Thyroid gland (tissue), 4 donors: ENCODE measurements at regions not wholly inside any gene's neighbourhood (a gene's known extent, or its start where the extent isn't known, plus 50 kb on each side); places are given as distances from the start of the nearest gene placed in this dataset.

Source experiments
- CTCF ChIP-seq, 6 experiments: fragments of 200-600 bp in 3 of 6; fragments of 450-650 bp in 3 of 6; sonication (generic) in 3 of 6; IDR thresholded peaks; one replicate each; pipeline ENCODE4 v1.5.1; 2016 to 2019; ENCODE audit warnings: antibody characterized with exemption in 6 of 6, mild to moderate bottlenecking in 2 of 6, inconsistent platforms in 1 of 6, moderate library complexity in 1 of 6
- POLR2A ChIP-seq, 2 donors: fragments of 450-650 bp; IDR thresholded peaks; one replicate each; pipeline ENCODE4 v1.6.1; 2017; ENCODE audit warnings: antibody characterized with exemption in 2 of 2, mild to moderate bottlenecking in 2 of 2, moderate library complexity in 1 of 2

DNA sequence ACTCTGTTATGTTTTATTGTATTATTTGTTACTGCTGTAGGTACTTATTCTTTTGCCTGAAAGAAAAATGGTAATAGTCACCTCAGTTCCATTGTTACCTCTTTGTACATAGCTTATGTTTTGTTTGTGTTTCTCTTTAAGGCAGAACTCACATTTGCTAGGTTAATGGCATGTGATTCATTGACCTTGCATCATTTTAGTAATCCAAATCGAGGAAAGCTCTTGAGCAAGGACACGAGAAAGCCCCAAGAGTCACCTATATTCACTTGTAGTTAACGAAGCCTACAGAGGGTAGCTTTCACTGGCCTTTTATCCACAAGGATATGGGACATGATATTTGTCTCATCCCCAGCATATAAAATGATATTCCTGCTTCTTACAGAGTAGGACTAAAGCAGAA, 1765.2 kb downstream of the NCAM2 start:
- TF ChIP-seq POLR2A (IDR thresholded peaks at IDR 0.05), result no peak
- no peak for TF ChIP-seq CTCF (IDR thresholded peaks at IDR 0.05)
